A673 (cell line): ENCODE measurements at regions not wholly inside any gene's neighbourhood (a gene's known extent, or its start where the extent isn't known, plus 50 kb on each side); places are given as distances from the start of the nearest gene placed in this dataset.

Experiments
- EZH2 ChIP-seq: fragments of 200-600 bp; sonication (generic); IDR thresholded peaks from 2 replicates; pipeline ENCODE4 v1.6.1; 2017; ENCODE audit warnings: borderline replicate concordance, low read depth, mild to moderate bottlenecking, mixed read lengths, antibody characterized with exemption, low read length; ENCODE audit not compliant: poor library complexity, severe bottlenecking
- TF ChIP-seq, protein P1 (sequence below): fragments of 300-800, 200-600 bp; sonication (generic); conservative IDR thresholded peaks from 2 replicates; pipeline ENCODE4 v1.5.1; 2017; ENCODE audit warnings: low read depth, mild to moderate bottlenecking, antibody characterized with exemption, low read length, moderate library complexity, mixed read lengths

DNA sequence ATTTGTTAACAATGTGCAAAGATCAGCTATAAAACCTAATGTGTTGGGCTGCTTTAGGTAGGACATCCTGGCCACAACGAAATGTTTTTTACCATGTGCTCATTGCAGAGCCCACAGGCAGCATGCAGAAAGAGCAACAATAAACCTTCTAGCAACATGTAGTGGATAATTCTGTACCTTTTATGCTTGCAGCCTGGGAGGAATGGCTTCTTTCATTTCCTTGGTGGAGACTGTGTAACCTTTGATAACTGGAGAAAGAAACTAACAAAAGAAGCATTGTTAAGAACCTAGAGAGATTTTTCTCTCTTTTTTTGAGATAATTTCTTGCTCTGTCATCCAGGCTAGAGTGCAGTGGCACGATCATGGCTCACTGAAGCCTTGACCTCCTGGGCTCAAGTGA lies 225.5 kb upstream of the PRICKLE1 start:
- TF ChIP-seq, protein P1, sequence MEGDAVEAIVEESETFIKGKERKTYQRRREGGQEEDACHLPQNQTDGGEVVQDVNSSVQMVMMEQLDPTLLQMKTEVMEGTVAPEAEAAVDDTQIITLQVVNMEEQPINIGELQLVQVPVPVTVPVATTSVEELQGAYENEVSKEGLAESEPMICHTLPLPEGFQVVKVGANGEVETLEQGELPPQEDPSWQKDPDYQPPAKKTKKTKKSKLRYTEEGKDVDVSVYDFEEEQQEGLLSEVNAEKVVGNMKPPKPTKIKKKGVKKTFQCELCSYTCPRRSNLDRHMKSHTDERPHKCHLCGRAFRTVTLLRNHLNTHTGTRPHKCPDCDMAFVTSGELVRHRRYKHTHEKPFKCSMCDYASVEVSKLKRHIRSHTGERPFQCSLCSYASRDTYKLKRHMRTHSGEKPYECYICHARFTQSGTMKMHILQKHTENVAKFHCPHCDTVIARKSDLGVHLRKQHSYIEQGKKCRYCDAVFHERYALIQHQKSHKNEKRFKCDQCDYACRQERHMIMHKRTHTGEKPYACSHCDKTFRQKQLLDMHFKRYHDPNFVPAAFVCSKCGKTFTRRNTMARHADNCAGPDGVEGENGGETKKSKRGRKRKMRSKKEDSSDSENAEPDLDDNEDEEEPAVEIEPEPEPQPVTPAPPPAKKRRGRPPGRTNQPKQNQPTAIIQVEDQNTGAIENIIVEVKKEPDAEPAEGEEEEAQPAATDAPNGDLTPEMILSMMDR = no peak
- TF ChIP-seq EZH2 = no peak
